ENCODE measurements at regions not wholly inside any gene's neighbourhood (a gene's known extent, or its start where the extent isn't known, plus 50 kb on each side); places are given as distances from the start of the nearest gene placed in this dataset.

DNA sequence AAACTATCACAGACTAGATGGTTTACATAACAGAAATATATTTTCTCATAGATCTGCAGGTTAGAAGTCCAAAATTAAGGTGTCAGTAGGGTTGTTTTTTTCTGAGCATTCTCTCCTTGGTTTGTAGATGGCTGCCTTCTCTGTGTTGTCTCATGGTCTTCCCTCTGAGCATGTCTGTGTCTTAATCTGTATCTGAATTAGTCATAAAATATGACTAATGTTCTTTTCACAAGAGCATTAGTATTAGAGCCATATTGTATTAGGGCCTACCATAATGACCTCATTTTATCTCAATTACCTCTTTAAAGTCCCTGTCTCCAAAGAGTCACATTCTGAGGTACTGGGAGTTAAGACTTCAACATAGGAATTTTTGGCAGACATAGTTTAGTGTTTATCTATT is 77.2 kb upstream of the OBI1 start:
- H3K27ac ChIP-seq (ENCODE audit: low read depth, low read length): no peak overlapping the region
- H3K4me1 ChIP-seq (ENCODE audit: control insufficient read depth, low read length): no peaks in the 10 kb centered on the region
- no peak overlapping the region for H3K4me3 ChIP-seq (ENCODE audit: low read length)
- H4K20me1 ChIP-seq (ENCODE audit: control insufficient read depth, insufficient read depth, low read depth, low read length): no peaks in the 10 kb centered on the region
- H3K9me3 ChIP-seq (ENCODE audit: control insufficient read depth, insufficient read depth, low read length): no peaks in the 10 kb centered on the region
- TF ChIP-seq, protein P1, sequence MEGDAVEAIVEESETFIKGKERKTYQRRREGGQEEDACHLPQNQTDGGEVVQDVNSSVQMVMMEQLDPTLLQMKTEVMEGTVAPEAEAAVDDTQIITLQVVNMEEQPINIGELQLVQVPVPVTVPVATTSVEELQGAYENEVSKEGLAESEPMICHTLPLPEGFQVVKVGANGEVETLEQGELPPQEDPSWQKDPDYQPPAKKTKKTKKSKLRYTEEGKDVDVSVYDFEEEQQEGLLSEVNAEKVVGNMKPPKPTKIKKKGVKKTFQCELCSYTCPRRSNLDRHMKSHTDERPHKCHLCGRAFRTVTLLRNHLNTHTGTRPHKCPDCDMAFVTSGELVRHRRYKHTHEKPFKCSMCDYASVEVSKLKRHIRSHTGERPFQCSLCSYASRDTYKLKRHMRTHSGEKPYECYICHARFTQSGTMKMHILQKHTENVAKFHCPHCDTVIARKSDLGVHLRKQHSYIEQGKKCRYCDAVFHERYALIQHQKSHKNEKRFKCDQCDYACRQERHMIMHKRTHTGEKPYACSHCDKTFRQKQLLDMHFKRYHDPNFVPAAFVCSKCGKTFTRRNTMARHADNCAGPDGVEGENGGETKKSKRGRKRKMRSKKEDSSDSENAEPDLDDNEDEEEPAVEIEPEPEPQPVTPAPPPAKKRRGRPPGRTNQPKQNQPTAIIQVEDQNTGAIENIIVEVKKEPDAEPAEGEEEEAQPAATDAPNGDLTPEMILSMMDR (IDR thresholded peaks at IDR 0.05; ENCODE audit: low read depth, low read length, poor library complexity, severe bottlenecking): no peak
- TF ChIP-seq EZH2phosphoT487 (IDR thresholded peaks at IDR 0.05; ENCODE audit: borderline replicate concordance, low read length): no peak
- H3K79me2 ChIP-seq (ENCODE audit: control insufficient read depth, low read length): no peaks in the 10 kb centered on the region
- H3K9me2 ChIP-seq (replicated peaks; ENCODE audit: control insufficient read depth, low read length): no peaks in the 10 kb centered on the region
- no peaks in the 10 kb centered on the region for H3F3A ChIP-seq (ENCODE audit: control insufficient read depth, insufficient read depth)
- no peaks in the 10 kb centered on the region for H3K27me3 ChIP-seq (ENCODE audit: control insufficient read depth, low read length)
- H3K36me3 ChIP-seq (ENCODE audit: control insufficient read depth, low read length): no peaks in the 10 kb centered on the region
- no peak overlapping the region for H3K4me2 ChIP-seq (ENCODE audit: low read length)

DNA sequence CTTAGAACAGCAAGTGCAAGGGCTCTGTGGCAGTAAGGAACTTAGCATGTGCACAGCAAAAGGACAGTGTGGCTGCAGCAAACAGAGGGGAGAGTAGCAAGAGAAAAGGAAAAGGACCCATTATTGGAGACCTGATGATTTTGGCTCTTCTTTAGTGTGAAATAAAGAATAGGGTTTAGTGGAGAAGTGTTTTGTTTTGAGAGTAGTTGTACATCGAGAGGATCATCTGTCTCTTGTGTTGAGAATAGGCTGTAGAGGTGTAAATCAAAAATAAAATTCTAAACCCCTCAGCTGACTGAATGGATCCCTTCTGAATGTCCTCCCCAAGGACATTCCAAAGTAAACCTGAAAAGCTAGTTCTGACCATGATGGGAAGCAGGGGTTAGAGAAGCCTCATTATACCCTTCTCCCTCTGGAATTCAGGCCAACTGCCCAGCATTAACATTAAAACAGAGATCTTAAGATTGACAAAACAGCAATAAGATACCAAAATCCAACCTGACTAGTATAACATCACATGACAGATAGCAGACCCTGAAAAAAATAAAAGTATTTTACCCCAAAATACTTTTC is 73.6 kb upstream of the OBI1 start:
- Histone ChIP-seq H3K9me3 (ENCODE audit: control insufficient read depth, insufficient read depth, low read length) (no peaks in the 10 kb centered on the region), H3K27me3 (ENCODE audit: control insufficient read depth, low read length) (no peaks in the 10 kb centered on the region), H3K4me1 (ENCODE audit: control insufficient read depth, low read length) (no peaks in the 10 kb centered on the region), H3K4me3 (ENCODE audit: low read length) (no peak overlapping the region), H3F3A (ENCODE audit: control insufficient read depth, insufficient read depth) (no peaks in the 10 kb centered on the region), H4K20me1 (ENCODE audit: control insufficient read depth, insufficient read depth, low read depth, low read length) (no peaks in the 10 kb centered on the region), H3K36me3 (ENCODE audit: control insufficient read depth, low read length) (no peaks in the 10 kb centered on the region), H3K9me2 (replicated peaks; ENCODE audit: control insufficient read depth, low read length) (no peaks in the 10 kb centered on the region), H3K27ac (ENCODE audit: low read depth, low read length) (no peak overlapping the region), H3K4me2 (ENCODE audit: low read length) (no peak overlapping the region), H3K79me2 (ENCODE audit: control insufficient read depth, low read length) (no peaks in the 10 kb centered on the region)
- TF ChIP-seq EZH2phosphoT487 (IDR thresholded peaks at IDR 0.05; ENCODE audit: borderline replicate concordance, low read length): no peak
- TF ChIP-seq, protein P1 (IDR thresholded peaks at IDR 0.05; ENCODE audit: low read depth, low read length, poor library complexity, severe bottlenecking): no peak

DNA sequence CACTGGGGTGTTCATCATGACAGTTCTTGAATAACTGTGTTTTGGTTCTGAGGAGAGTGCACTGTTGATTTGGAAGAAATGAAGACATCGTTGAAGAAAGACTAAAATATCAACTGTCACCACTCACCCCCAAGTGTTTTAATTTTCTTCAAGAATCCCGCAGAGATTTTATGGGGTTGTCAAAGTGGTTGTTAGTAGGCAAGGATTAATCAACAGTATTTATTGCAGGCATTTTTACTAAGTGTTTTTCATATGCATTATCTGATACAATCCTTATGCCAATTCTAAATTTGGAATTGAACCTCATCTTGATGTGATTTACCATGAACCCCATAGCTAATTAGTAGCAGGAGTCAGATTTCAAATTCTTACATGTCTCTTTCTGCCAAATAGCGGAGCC is 63.7 kb upstream of the OBI1 start:
- Histone ChIP-seq H3K4me3 (ENCODE audit: low read length) (no peak overlapping the region), H3K36me3 (ENCODE audit: control insufficient read depth, low read length) (no peaks in the 10 kb centered on the region), H3K9me2 (replicated peaks; ENCODE audit: control insufficient read depth, low read length) (no peaks in the 10 kb centered on the region)

More for the DNA sequence above, 63.7 kb upstream of the OBI1 start:
- Histone ChIP-seq H3K4me2 (ENCODE audit: low read length) (no peak overlapping the region), H3K79me2 (ENCODE audit: control insufficient read depth, low read length) (no peaks in the 10 kb centered on the region), H3K27ac (ENCODE audit: low read depth, low read length) (no peak overlapping the region), H4K20me1 (ENCODE audit: control insufficient read depth, insufficient read depth, low read depth, low read length) (no peaks in the 10 kb centered on the region), H3K4me1 (ENCODE audit: control insufficient read depth, low read length) (no peaks in the 10 kb centered on the region), H3K9me3 (ENCODE audit: control insufficient read depth, insufficient read depth, low read length) (no peaks in the 10 kb centered on the region), H3F3A (ENCODE audit: control insufficient read depth, insufficient read depth) (no peaks in the 10 kb centered on the region), H3K27me3 (ENCODE audit: control insufficient read depth, low read length) (peaks cover 3% of the 10 kb centered on the region; the same call in 1 of the 2 replicates)
- no peak for TF ChIP-seq EZH2phosphoT487 (IDR thresholded peaks at IDR 0.05; ENCODE audit: borderline replicate concordance, low read length)
- TF ChIP-seq, protein P1 (IDR thresholded peaks at IDR 0.05; ENCODE audit: low read depth, low read length, poor library complexity, severe bottlenecking): no peak
